GM12874 (cell line): ENCODE measurements at regions not wholly inside any gene's neighbourhood (a gene's known extent, or its start where the extent isn't known, plus 50 kb on each side); places are given as distances from the start of the nearest gene placed in this dataset.

Experiments used
- TF ChIP-seq, protein P1 (sequence below): IDR thresholded peaks from 2 replicates; pipeline ENCODE4 v1.5.1; 2011; ENCODE audit warnings: low read depth, mild to moderate bottlenecking, control low read depth, low read length, moderate library complexity; ENCODE audit not compliant: insufficient read depth

DNA sequence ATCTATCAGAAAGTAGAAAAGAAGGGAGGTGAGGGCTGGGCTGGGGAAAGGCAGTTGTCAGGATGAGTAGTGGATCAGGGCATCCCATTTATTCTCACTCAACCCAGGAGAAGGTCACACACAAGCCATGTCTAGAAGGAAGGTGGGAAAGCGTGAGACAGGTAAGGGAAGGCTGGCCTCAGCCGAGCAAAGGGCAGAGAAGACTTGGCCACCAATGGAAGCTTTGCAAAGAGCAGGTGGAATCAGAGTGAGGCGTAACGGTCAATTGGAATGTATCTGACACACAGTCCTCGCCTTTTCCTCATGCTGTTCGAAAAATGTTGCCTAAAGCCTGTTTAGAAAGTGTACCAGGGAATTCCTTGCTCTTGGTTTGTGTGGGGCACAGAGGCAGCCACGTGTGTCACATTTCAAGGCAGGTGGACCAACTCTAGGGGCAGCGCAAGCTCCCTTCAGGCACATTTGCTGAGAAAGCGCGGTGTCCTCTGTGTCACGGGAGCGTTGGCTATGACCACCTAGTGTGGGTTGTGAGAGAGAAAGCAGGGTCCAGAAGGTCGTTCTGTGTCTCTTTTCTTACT lies 118.8 kb upstream of the SPATA13 start:
- TF ChIP-seq, protein P1, sequence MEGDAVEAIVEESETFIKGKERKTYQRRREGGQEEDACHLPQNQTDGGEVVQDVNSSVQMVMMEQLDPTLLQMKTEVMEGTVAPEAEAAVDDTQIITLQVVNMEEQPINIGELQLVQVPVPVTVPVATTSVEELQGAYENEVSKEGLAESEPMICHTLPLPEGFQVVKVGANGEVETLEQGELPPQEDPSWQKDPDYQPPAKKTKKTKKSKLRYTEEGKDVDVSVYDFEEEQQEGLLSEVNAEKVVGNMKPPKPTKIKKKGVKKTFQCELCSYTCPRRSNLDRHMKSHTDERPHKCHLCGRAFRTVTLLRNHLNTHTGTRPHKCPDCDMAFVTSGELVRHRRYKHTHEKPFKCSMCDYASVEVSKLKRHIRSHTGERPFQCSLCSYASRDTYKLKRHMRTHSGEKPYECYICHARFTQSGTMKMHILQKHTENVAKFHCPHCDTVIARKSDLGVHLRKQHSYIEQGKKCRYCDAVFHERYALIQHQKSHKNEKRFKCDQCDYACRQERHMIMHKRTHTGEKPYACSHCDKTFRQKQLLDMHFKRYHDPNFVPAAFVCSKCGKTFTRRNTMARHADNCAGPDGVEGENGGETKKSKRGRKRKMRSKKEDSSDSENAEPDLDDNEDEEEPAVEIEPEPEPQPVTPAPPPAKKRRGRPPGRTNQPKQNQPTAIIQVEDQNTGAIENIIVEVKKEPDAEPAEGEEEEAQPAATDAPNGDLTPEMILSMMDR: no peak

DNA sequence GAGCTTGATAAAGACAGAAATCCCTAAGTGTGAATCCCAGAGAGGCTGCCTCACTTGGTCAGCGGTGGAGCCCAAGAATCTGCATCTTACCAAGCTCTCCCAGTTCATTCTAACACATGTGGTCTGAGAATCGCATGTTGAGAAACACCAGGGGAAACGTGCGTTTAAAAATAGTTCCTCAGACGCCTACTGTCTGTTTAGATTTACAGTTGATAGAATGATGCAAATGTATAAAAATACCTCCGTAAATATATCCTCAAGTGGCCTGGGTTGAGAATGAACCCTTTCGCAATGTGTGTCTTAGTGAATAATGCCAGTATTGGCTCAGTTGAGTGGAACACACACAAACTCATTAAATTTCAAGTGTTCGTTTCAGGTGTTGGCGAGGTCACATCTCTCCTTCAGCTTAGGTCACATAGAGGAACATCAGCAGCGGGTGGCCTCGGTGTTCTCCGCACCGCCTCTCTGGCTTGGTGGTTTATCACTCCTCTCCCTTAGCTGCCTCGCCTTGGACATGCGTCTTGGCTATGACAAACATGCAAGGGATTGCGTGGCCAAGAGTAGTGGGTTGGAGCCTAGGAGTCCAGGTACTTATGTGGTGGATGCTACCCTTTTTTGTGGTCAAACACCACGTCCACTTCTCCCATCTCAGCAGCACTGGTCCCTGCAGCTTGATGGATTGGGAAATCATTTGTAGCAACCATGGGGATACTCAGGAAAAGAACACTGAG lies 117.6 kb upstream of the SPATA13 start:
- TF ChIP-seq, protein P1: no peak

DNA sequence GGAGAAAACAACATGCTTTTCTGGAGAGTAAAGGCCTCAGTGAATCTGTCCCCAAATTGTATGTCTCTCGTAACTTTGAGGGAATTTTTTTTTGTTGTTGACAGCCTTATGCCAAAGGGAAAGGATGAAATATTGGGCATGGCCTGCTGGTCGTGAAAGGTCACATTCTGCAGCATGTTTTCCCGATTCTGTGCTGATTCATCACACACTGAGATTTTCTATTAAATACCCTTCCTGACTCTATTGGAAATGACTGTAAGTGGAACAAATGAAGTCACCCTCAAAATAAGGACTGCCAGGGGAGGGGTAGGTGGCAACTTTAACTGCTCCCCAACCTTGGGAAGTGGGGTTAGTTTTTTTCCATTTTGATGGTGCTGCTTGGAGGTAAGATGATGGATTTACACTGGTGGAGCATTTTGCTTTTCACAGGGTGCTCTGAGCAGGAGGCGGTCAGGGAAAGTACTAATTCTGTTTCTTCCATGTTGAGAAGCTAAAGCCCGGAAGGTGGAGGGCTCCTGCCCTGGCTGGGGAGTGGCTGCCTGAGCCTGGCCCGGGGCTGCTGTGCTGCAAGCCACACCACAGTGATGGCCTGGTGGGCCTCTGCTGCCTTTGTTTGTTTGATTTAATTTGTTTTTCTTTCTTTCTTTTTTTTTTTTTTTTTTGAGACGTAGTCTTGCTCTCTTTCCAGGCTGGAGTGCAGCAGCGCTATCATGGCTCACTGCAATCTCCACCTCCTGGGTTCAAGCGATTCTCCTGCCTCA lies 116.8 kb upstream of the SPATA13 start:
- TF ChIP-seq, protein P1: no peak

DNA sequence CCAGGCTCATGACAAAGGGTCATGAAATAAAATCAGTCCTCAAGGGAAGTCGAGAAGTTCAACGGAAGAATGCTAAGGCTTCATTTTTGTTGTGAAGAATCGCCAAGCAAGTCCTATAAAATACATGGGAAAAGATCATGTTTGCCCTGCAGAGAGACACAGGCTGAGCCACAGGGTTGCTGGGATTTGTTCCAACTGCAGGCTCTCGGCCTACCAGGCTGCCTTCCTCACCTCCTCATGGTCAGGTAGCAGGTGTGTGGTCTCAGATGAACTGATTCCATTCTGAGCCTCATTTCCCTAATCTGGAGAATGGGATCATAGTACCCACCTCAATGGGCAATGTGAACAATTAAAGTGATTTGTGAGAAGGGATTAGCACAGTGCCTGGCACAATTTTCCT lies 114.9 kb upstream of the SPATA13 start:
- TF ChIP-seq, protein P1: no peak

DNA sequence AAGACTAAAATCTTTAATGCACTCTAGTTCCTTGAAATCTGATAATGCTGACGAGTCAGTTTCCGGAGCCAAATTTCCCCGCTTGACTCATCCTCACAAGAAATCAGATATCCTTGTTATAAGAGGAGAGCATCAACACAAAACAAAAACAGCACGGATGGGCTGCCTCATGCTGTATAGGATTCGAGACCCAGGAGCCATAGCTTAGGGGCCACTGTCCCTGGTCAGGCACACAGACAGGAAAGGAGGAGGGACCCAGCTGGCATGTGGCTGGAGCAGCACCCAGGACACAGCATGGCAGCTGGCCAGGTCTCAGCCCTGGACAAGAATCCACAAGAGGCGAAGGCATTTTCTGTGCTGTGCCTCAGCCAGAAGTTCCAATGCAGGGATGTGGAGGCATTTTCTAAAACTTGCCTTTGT lies 110.2 kb upstream of the SPATA13 start:
- TF ChIP-seq, protein P1: no peak

DNA sequence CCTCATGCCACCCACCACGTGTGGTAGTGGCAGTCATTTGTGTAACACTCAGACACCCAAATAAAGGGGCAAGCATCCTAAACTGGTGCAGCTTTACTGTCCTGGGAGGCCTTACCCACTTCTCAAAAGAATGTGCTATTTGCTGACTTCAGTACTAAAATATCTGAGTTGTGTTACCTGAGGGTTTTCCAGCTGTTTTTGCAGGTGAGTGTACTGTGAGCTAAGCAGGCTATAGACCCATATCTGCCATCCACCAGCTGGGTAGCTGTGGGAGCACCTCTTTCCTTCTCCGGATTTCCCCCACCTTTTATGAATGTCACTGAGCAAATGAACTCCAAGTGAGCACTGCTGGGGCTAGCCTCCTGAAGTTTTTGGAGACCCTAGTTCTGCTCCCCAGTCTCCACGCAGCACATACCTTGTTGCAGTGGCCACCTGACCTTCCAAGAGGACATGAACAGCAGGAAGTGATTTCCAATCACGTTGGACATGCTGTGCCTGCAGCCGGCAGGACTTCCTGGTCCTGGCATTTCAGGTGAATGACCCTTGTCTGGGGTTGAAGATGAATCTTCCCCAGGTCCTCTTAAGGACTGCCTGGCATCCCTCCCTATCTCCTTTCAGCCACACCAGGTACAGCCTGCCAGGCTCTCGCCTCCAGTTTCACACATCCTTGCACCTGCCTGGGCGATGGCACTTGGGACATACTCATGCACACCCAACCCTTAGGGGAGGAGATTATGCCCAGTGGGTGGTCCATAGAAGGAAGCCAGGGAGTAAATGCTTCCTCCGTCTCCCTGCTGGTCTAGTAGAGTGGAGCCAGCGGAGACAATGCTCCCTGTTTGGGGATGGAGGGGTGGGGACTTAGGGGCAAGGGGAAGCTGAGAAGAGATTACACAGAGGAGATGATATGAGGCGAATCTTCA lies 109.5 kb upstream of the SPATA13 start:
- TF ChIP-seq, protein P1: no peak
